ENCODE measurements at regions not wholly inside any gene's neighbourhood (a gene's known extent, or its start where the extent isn't known, plus 50 kb on each side); places are given as distances from the start of the nearest gene placed in this dataset.

- TF ChIP-seq CTCF (IDR thresholded peaks at IDR 0.05) (no peak), POLR2A (IDR thresholded peaks at IDR 0.05) (no peak)
These were observed 61.7 kb upstream of the ST8SIA1 start for GRCh38 chr12:22396253-22396652.

Measured in Peyer's patch (tissue), 4 donors.